ENCODE measurements at regions not wholly inside any gene's neighbourhood (a gene's known extent, or its start where the extent isn't known, plus 50 kb on each side); places are given as distances from the start of the nearest gene placed in this dataset.
"Not testable (repeated sequence)": the region's sequence is repeated elsewhere in the genome, so short reads cannot be mapped to it uniquely, and the experiment has no call there.

- DNase-seq, result no peak
Measured at GRCh38 chr3:70736009-70736408, 423.6 kb upstream of the MDFIC2 start.

GRCh38 chr3:70734756-70735155, 422.3 kb upstream of the MDFIC2 start:
- no peak for DNase-seq

- DNase-seq, result no peak
Measured at GRCh38 chr3:70731046-70731445, 418.6 kb upstream of the MDFIC2 start.

- no peak for DNase-seq
Measured at GRCh38 chr3:70729845-70730244, 417.4 kb upstream of the MDFIC2 start.

GRCh38 chr3:70728311-70728710, 415.9 kb upstream of the MDFIC2 start:
- DNase-seq, result no peak

GRCh38 chr3:70726961-70727360, 414.5 kb upstream of the MDFIC2 start:
- no peak for DNase-seq

- DNase-seq, result no peak
Measured at GRCh38 chr3:70726096-70726938, 413.9 kb upstream of the MDFIC2 start.

GRCh38 chr3:70722018-70722417, 409.6 kb upstream of the MDFIC2 start:
- DNase-seq, result no peak

GRCh38 chr3:70716832-70717231, 404.4 kb upstream of the MDFIC2 start:
- no peak for DNase-seq

- DNase-seq, result no peak
Measured at GRCh38 chr3:70712449-70713082, 400.1 kb upstream of the MDFIC2 start.

- no peak for DNase-seq
Measured at GRCh38 chr3:70703305-70704102, 391.1 kb upstream of the MDFIC2 start.

GRCh38 chr3:70702132-70702531, 389.7 kb upstream of the MDFIC2 start:
- no peak for DNase-seq

- DNase-seq, result no peak
Measured at GRCh38 chr3:70684701-70685100, 372.3 kb upstream of the MDFIC2 start.

GRCh38 chr3:70675810-70676209, 363.4 kb upstream of the MDFIC2 start:
- not testable (repeated sequence) for DNase-seq

GRCh38 chr3:70658513-70659310, 346.3 kb upstream of the MDFIC2 start:
- no peak for DNase-seq

- no peak for DNase-seq
Measured at GRCh38 chr3:70657454-70657853, 345.0 kb upstream of the MDFIC2 start.

- DNase-seq, result no peak
Measured at GRCh38 chr3:70647823-70648222, 335.4 kb upstream of the MDFIC2 start.

GRCh38 chr3:70647094-70647493, 334.7 kb upstream of the MDFIC2 start:
- no peak for DNase-seq

GRCh38 chr3:70646635-70647034, 334.2 kb upstream of the MDFIC2 start:
- DNase-seq, result no peak

GRCh38 chr3:70640481-70640880, 328.0 kb upstream of the MDFIC2 start:
- no peak for DNase-seq

GRCh38 chr3:70635301-70635700, 322.9 kb upstream of the MDFIC2 start:
- DNase-seq, result no peak

GRCh38 chr3:70631716-70632307, 319.4 kb upstream of the MDFIC2 start:
- DNase-seq, result no peak
